Stimulated activated CD4-positive, alpha-beta T cell treated with anti-CD3 and anti-CD28 coated beads, TNF-alpha, amount 100 ng/mL, for 1 hour (primary cell): ENCODE measurements at regions not wholly inside any gene's neighbourhood (a gene's known extent, or its start where the extent isn't known, plus 50 kb on each side); places are given as distances from the start of the nearest gene placed in this dataset.
"Not testable (repeated sequence)": the region's sequence is repeated elsewhere in the genome, so short reads cannot be mapped to it uniquely, and the experiment has no call there.

ENCODE experiments used
- DNase-seq, 3 donors: peaks; one replicate each; pipeline ENCODE4 v3.0.0-alpha.2; 2020; ENCODE audit warnings: low read depth in 3 of 3, low spot score in 1 of 3

- no peak for DNase-seq
Observed at GRCh38 chr6:6940031-6941025, 167.4 kb upstream of the RREB1 start.

GRCh38 chr6:6941201-6941600 is 166.6 kb upstream of the RREB1 start:
- DNase-seq = no peak

- no peak for DNase-seq
Observed at GRCh38 chr6:6942091-6942490, 165.7 kb upstream of the RREB1 start.

GRCh38 chr6:6942831-6943230 is 164.9 kb upstream of the RREB1 start:
- no peak for DNase-seq

- no peak for DNase-seq
Observed at GRCh38 chr6:6943421-6943820, 164.3 kb upstream of the RREB1 start.

- no peak for DNase-seq
Observed at GRCh38 chr6:6946206-6947155, 161.3 kb upstream of the RREB1 start.

- DNase-seq = no peak
Observed at GRCh38 chr6:6950373-6951145, 157.2 kb upstream of the RREB1 start.

GRCh38 chr6:6951355-6951754 is 156.4 kb upstream of the RREB1 start:
- no peak for DNase-seq

GRCh38 chr6:6952484-6952883 is 155.3 kb upstream of the RREB1 start:
- DNase-seq = no peak

- not testable (repeated sequence) for DNase-seq
Observed at GRCh38 chr6:6952927-6953326, 154.8 kb upstream of the RREB1 start.

GRCh38 chr6:6960571-6961251 is 147.1 kb upstream of the RREB1 start:
- no peak for DNase-seq

- no peak for DNase-seq
Observed at GRCh38 chr6:6962086-6962485, 145.7 kb upstream of the RREB1 start.

- DNase-seq = no peak
Observed at GRCh38 chr6:6962699-6963098, 145.1 kb upstream of the RREB1 start.

- not testable (repeated sequence) for DNase-seq
Observed at GRCh38 chr6:6963390-6963789, 144.4 kb upstream of the RREB1 start.

- DNase-seq = no peak
Observed at GRCh38 chr6:6964675-6965074, 143.1 kb upstream of the RREB1 start.

- no peak for DNase-seq
Observed at GRCh38 chr6:6966127-6966526, 141.6 kb upstream of the RREB1 start.

GRCh38 chr6:6966569-6966968 is 141.2 kb upstream of the RREB1 start:
- DNase-seq = no peak

GRCh38 chr6:6968357-6968730 is 139.4 kb upstream of the RREB1 start:
- no peak for DNase-seq

GRCh38 chr6:6968731-6969552 is 138.8 kb upstream of the RREB1 start:
- DNase-seq = no peak
